HG03460 (cell line): ENCODE measurements at regions not wholly inside any gene's neighbourhood (a gene's known extent, or its start where the extent isn't known, plus 50 kb on each side); places are given as distances from the start of the nearest gene placed in this dataset.

Experiments used
- ATAC-seq: cut with Tn5 transposase; IDR thresholded peaks from one replicate; pipeline ENCODE4 v1.9.1; 2021; ENCODE audit not compliant: unreplicated experiment

GRCh38 chr6:121967631-121968030 is 431.8 kb upstream of the HSF2 start:
- ATAC-seq, result no peak

GRCh38 chr6:121971931-121972335 is 427.5 kb upstream of the HSF2 start:
- no peak for ATAC-seq

- ATAC-seq, result no peak
These were observed 414.5 kb upstream of the HSF2 start for GRCh38 chr6:121984956-121985355.

- ATAC-seq, result no peak
These were observed 406.1 kb upstream of the HSF2 start for GRCh38 chr6:121993362-121993761.

- no peak for ATAC-seq
These were observed 404.5 kb upstream of the HSF2 start for GRCh38 chr6:121994919-121995318.

GRCh38 chr6:121998631-121999030 is 400.8 kb upstream of the HSF2 start:
- no peak for ATAC-seq

GRCh38 chr6:121999456-122000065 is 399.9 kb upstream of the HSF2 start:
- no peak for ATAC-seq

- no peak for ATAC-seq
These were observed 393.8 kb upstream of the HSF2 start for GRCh38 chr6:122005661-122006060.

GRCh38 chr6:122007339-122007738 is 392.1 kb upstream of the HSF2 start:
- ATAC-seq, result no peak

- no peak for ATAC-seq
These were observed 391.1 kb upstream of the HSF2 start for GRCh38 chr6:122008101-122008999.

- no peak for ATAC-seq
These were observed 390.5 kb upstream of the HSF2 start for GRCh38 chr6:122009000-122009350.

GRCh38 chr6:122012578-122012977 is 386.9 kb upstream of the HSF2 start:
- no peak for ATAC-seq

GRCh38 chr6:122014961-122015360 is 384.5 kb upstream of the HSF2 start:
- no peak for ATAC-seq

GRCh38 chr6:122020588-122021264 is 378.7 kb upstream of the HSF2 start:
- peak; percentile 96 for ATAC-seq

GRCh38 chr6:122025104-122025503 is 374.3 kb upstream of the HSF2 start:
- no peak for ATAC-seq

- no peak for ATAC-seq
These were observed 372.7 kb upstream of the HSF2 start for GRCh38 chr6:122026582-122027369.

GRCh38 chr6:122028933-122029522 is 370.4 kb upstream of the HSF2 start:
- ATAC-seq, result no peak

GRCh38 chr6:122033564-122034181 is 365.8 kb upstream of the HSF2 start:
- ATAC-seq, result peak; percentile 92

GRCh38 chr6:122035173-122035572 is 364.3 kb upstream of the HSF2 start:
- no peak for ATAC-seq

GRCh38 chr6:122040261-122040660 is 359.2 kb upstream of the HSF2 start:
- no peak for ATAC-seq
